ENCODE measurements at regions not wholly inside any gene's neighbourhood (a gene's known extent, or its start where the extent isn't known, plus 50 kb on each side); places are given as distances from the start of the nearest gene placed in this dataset.
"Not testable (repeated sequence)": the region's sequence is repeated elsewhere in the genome, so short reads cannot be mapped to it uniquely, and the experiment has no call there.

DNA sequence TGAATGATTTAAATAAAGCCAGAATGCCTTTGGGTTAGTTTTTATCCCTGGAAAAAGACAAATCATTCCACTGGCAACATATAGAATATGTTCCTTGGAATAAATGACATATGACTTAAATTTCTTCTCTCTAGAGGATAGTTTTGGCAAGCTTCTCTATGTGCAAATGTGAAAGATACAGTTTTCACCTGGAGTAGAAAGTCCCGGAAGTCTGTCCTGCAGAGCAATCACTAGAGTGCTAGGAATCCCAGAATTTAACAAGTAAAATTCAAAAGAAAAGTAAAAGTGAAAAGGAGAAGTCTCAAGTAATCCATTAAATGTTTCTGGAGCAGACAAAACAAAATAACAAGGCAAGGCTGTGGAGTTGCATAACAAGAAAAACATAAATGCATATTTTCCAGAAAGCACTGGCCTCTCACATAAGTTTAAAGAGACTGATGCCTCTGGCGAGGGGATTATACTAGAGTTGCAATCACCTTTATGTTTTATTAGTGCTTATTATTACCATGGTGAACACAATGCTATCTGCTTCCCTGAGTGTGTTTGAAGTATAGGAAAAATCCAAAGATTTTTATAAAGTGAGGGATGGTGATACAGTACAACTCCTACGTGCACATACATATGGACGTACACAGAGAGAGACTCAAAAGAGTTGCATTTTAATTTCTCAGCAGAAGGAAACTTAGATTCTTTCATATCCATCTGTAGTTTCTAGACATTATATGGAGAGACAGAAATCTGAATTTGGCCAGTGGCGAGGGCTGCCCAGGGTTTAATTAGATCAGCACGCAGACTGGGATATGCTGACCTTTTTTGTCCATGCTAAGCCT is 188.3 kb upstream of the ANKRD55 start:
- DNase-seq (ENCODE audit: low read depth in 3 of 3) = no peak

- no peak for DNase-seq (ENCODE audit: low read depth in 3 of 3)
Observed at GRCh38 chr5:56420323-56420722, 187.2 kb upstream of the ANKRD55 start.

- DNase-seq (ENCODE audit: low read depth in 3 of 3) = no peak
Observed at GRCh38 chr5:56419667-56420066, 186.5 kb upstream of the ANKRD55 start.

- DNase-seq (ENCODE audit: low read depth in 3 of 3) = no peak
Observed at GRCh38 chr5:56415356-56415765, 182.2 kb upstream of the ANKRD55 start.

DNA sequence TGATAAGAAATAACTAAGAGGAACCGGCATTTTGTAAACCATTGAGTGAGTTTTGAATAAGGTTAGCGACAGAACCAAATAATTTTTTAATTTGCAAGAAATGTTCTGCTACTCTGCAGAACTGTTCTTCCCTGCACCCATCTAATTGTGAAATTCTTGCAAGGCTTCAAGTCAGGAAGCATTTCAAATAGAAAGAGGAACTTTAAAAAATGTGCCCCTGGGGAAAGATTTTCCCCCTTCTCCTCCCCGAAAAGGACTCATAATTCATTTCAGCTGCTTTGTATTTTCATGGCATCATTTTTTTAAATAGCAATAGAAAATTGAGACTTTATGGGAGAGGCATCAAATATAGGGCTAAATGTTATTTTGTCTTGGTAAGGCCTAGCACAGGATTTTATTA is 180.9 kb upstream of the ANKRD55 start:
- no peak for DNase-seq (ENCODE audit: low read depth in 3 of 3)

DNA sequence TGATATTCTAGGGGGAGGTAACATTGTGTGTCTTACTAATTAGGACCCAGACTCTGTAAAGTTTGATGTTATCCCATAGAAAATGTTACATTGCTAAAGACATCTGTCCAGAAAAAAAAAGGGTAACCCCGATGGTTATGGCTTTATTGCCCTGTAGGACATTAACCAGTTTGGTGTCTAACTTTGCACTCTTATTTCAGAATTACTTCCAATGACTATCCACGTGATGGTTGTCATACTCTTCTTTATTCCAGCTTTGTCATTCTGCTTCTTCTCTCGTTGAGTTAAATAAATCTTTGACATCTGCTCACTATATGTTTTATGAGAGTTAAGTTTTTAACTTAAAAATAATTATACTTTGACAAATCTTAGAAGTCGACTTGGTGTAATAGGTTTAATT is 180.4 kb upstream of the ANKRD55 start:
- DNase-seq (ENCODE audit: low read depth in 3 of 3) = no peak

- DNase-seq (ENCODE audit: low read depth in 3 of 3) = peak in 1 of 3 donors; percentile 3
Observed at GRCh38 chr5:56412601-56413379, 179.7 kb upstream of the ANKRD55 start.

- no peak for DNase-seq (ENCODE audit: low read depth in 3 of 3)
Observed at GRCh38 chr5:56410696-56411095, 177.6 kb upstream of the ANKRD55 start.

GRCh38 chr5:56409331-56410190 is 176.4 kb upstream of the ANKRD55 start:
- DNase-seq (ENCODE audit: low read depth in 3 of 3) = no peak

- DNase-seq (ENCODE audit: low read depth in 3 of 3) = no peak
Observed at GRCh38 chr5:56406838-56407237, 173.7 kb upstream of the ANKRD55 start.

DNA sequence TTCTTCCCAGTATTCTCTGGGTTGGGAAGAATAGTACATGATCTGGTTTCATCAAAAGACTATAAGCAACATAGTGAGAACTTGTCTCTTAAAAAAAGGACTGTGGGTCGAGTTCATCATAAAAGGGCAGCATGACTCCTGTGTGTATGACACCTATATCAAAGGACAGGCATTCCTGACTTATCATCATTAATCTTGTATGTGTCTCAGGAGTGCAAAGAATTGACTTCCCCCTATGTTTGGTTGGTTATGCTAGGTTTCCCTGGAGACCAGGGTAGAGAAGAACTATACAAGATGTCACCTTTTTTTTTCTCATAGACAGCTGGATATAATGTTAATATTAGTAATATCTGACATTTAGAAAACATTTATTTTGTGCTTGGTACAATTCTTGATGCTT is 173.1 kb upstream of the ANKRD55 start:
- no peak for DNase-seq (ENCODE audit: low read depth in 3 of 3)

- DNase-seq (ENCODE audit: low read depth in 3 of 3) = no peak
Observed at GRCh38 chr5:56405116-56405908, 172.2 kb upstream of the ANKRD55 start.

- DNase-seq (ENCODE audit: low read depth in 3 of 3) = no peak
Observed at GRCh38 chr5:56402266-56403220, 169.4 kb upstream of the ANKRD55 start.

GRCh38 chr5:56397796-56398195 is 164.7 kb upstream of the ANKRD55 start:
- DNase-seq (ENCODE audit: low read depth in 3 of 3) = not testable (repeated sequence)

DNA sequence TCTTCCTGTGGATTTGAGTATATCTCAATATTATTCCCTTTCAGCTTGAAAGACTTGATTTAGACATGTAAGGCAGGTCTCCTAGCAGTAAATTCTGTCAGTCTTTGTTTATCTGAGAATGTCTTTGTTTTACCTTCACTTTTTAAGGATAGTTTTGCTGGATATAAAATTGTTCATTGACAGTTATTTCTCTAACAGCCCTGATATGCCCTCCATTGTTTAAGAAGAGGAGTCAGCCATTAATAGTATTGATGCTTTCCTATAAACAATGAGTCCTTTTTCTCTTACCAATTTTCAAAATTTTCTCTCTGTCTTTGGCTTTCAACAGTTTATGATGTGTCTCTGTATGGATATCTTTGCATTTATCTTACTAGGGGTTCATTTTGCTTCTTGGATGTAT is 163.5 kb upstream of the ANKRD55 start:
- no peak for DNase-seq (ENCODE audit: low read depth in 3 of 3)

DNA sequence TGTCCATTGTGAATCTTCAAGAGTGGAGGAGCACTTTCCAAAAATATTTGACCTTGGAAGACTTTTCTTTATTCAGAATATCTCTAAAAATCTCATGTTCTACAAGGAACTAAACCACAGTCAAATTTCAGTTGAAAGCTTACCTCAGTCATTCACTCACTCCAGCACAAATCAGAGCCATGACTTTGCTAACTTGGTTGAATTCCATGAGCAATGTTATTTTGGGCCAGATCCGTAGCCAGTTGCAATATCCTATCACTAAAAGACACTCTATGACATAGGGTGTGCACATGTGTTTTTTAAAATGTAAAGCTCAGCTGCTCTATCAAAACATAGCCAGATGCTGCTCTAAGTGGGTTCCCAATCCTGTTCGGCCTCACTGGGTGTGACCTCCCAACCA is 156.1 kb upstream of the ANKRD55 start:
- DNase-seq (ENCODE audit: low read depth in 3 of 3) = no peak

DNA sequence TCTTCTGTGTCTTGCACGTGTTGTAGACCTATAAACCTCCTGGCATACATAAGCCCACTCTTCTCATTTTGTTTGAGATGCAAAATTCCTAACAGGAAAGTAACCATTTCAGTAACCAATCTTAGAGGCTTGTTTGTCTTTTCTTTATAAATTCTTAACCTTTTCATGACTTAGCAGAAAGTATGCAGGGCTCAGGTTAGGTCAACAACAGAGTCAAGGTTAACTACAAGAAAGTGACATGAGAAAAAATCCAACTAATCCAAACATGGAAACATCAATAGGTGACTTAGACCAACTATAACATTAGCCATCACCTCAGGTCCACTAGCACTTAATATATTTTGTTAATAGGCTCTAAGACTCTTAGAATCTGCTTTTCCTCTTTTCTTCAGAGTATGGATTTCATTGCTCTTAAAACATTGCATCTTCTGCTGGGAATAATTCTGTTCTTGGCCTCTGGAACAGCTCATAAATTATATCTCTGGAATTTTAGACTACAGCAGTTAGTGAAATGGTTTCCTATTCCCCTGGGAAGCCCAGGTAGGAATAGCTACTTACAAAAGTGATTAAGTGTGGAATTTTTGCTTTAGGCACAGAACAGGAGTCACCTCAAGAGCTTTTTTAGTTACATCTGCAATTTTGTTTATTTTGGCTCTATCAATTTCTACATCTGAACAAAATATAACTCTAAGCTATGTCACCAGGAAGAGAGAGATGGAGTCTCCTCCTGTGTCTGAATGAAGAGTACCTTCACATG is 155.3 kb upstream of the ANKRD55 start:
- DNase-seq (ENCODE audit: low read depth in 3 of 3) = no peak

DNA sequence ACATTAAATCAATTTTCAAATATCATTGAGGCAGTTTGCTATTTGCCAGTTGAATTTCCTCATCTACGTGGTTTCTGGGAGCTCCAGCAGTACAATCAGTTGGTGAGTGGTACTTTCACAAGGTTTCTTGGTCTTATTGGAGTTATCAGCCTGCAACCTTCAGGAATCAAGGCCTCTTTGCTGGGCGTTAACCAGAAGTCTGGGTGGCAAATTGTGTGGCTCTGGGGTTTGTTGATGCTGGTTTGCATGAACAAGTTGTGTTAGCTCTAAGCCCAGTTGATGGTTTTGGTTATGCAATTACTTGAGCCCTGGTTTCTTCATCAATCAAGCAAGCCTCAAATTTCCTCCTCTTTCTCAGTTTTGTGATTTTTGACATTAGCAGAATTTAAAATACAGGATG is 152.9 kb upstream of the ANKRD55 start:
- no peak for DNase-seq (ENCODE audit: low read depth in 3 of 3)

GRCh38 chr5:56384186-56384585 is 151.1 kb upstream of the ANKRD55 start:
- no peak for DNase-seq (ENCODE audit: low read depth in 3 of 3)
